Anterior cingulate cortex (tissue), 58 donors: ENCODE measurements at regions not wholly inside any gene's neighbourhood (a gene's known extent, or its start where the extent isn't known, plus 50 kb on each side); places are given as distances from the start of the nearest gene placed in this dataset.
"Not testable (repeated sequence)": the region's sequence is repeated elsewhere in the genome, so short reads cannot be mapped to it uniquely, and the experiment has no call there.

Experiments used
- DNase-seq, 58 donors: peaks; one replicate each; lab custom pipeline; 2025; lab: John Stamatoyannopoulos, UW

GRCh38 chr7:50251765-50252164 lies 52.8 kb upstream of the IKZF1 start:
- no peak for DNase-seq

- no peak for DNase-seq
Observed at GRCh38 chr7:50246551-50246950, 58.0 kb upstream of the IKZF1 start.

GRCh38 chr7:50242111-50242510 lies 62.4 kb upstream of the IKZF1 start:
- DNase-seq, result not testable (repeated sequence)

GRCh38 chr7:50240699-50241098 lies 63.8 kb upstream of the IKZF1 start:
- DNase-seq, result not testable (repeated sequence)

GRCh38 chr7:50229964-50230363 lies 74.6 kb upstream of the IKZF1 start:
- DNase-seq, result no peak

GRCh38 chr7:50228148-50228547 lies 76.4 kb upstream of the IKZF1 start:
- DNase-seq, result no peak

- DNase-seq, result no peak
Observed at GRCh38 chr7:50227726-50228125, 76.8 kb upstream of the IKZF1 start.

- no peak for DNase-seq
Observed at GRCh38 chr7:50226669-50227068, 77.8 kb upstream of the IKZF1 start.

GRCh38 chr7:50226145-50226544 lies 78.4 kb upstream of the IKZF1 start:
- DNase-seq, result no peak

- no peak for DNase-seq
Observed at GRCh38 chr7:50221433-50221832, 83.1 kb upstream of the IKZF1 start.

- DNase-seq, result no peak
Observed at GRCh38 chr7:50221028-50221427, 83.5 kb upstream of the IKZF1 start.

GRCh38 chr7:50220273-50220672 lies 84.2 kb upstream of the IKZF1 start:
- no peak for DNase-seq

- no peak for DNase-seq
Observed at GRCh38 chr7:50217821-50218281, 86.7 kb upstream of the IKZF1 start.

- DNase-seq, result no peak
Observed at GRCh38 chr7:50217401-50217800, 87.1 kb upstream of the IKZF1 start.

- DNase-seq, result no peak
Observed at GRCh38 chr7:50216626-50217025, 87.9 kb upstream of the IKZF1 start.

- DNase-seq, result no peak
Observed at GRCh38 chr7:50214771-50215170, 89.7 kb upstream of the IKZF1 start.

GRCh38 chr7:50214126-50214670 lies 90.3 kb upstream of the IKZF1 start:
- no peak for DNase-seq

- DNase-seq, result no peak
Observed at GRCh38 chr7:50213622-50214017, 90.9 kb upstream of the IKZF1 start.

GRCh38 chr7:50212666-50213621 lies 91.6 kb upstream of the IKZF1 start:
- DNase-seq, result no peak

- no peak for DNase-seq
Observed at GRCh38 chr7:50212016-50212325, 92.5 kb upstream of the IKZF1 start.

- DNase-seq, result no peak
Observed at GRCh38 chr7:50211130-50212015, 93.1 kb upstream of the IKZF1 start.
